ENCODE measurements at regions not wholly inside any gene's neighbourhood (a gene's known extent, or its start where the extent isn't known, plus 50 kb on each side); places are given as distances from the start of the nearest gene placed in this dataset.

DNA sequence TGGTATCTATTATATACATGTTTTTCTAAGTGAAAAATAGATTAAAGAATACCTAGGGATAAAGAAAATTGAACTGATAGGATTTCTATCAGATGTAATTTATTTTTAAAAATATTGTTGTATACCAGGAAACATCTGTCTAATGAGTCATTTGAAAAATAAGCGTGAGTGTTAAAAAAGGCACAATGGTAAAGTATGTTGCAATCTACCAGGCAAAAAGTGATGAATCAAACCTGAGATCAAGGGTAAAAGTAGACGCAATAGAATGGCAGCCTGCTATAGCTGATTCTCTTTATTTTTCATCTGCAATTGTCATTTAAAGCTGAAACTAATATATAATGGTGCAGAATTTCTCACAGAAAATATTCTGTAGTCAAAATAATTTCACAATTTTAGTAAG, 1119.6 kb downstream of the PCDH18 start:
- Histone ChIP-seq H3K18ac (ENCODE audit: low read depth in 1 of 2, low read length in 2 of 2) (no peak overlapping the region), H3K36me3 (ENCODE audit: control insufficient read depth in 1 of 2, insufficient read depth in 2 of 2, low read depth in 1 of 2, low read length in 2 of 2) (no peaks in the 10 kb centered on the region), H3K27ac (ENCODE audit: low read length, poor library complexity, severe bottlenecking) (no peak overlapping the region), H3K9me3 (ENCODE audit: control insufficient read depth, low read length) (no peaks in the 10 kb centered on the region), H2BK5ac (ENCODE audit: low read depth, low read length, poor library complexity, severe bottlenecking) (no peak overlapping the region), H2BK15ac (ENCODE audit: low read depth, poor library complexity, severe bottlenecking) (no peak overlapping the region), H3K27me3 (ENCODE audit: control insufficient read depth in 1 of 2, insufficient read depth in 1 of 2, low read length in 2 of 2) (no peaks in the 10 kb centered on the region), H2BK120ac (ENCODE audit: low read depth, low read length) (no peak overlapping the region), H3K4me1 (ENCODE audit: control insufficient read depth, insufficient read depth, low read depth, low read length) (no peaks in the 10 kb centered on the region), H2BK12ac (ENCODE audit: low read length in 2 of 2) (no peak overlapping the region), H2AK5ac (ENCODE audit: low read length, severe bottlenecking) (no peak overlapping the region), H3K4ac (ENCODE audit: low read depth in 1 of 2, low read length in 2 of 2) (no peak overlapping the region), H3K23ac (ENCODE audit: low read length in 2 of 2) (no peak overlapping the region), H4K8ac (ENCODE audit: low read length) (no peak overlapping the region), H3K9ac (ENCODE audit: low read length) (no peak overlapping the region), H3K4me2 (ENCODE audit: low read length, poor library complexity, severe bottlenecking) (no peak overlapping the region), H4K91ac (ENCODE audit: low read length) (no peak overlapping the region), H2AFZ (ENCODE audit: low read depth, low read length) (no peak overlapping the region), H3K4me3 (ENCODE audit: insufficient read depth in 1 of 2, low read depth in 1 of 2, low read length in 2 of 2) (no peak overlapping the region), H3K14ac (ENCODE audit: low read length in 2 of 2) (no peak overlapping the region), H3K79me1 (replicated peaks; ENCODE audit: low read length, poor library complexity, severe bottlenecking) (no peaks in the 10 kb centered on the region)
- peak; percentile 16 for DNase-seq
- WGBS = 31% methylated on average over 1 of the region's 2 CpGs

DNA sequence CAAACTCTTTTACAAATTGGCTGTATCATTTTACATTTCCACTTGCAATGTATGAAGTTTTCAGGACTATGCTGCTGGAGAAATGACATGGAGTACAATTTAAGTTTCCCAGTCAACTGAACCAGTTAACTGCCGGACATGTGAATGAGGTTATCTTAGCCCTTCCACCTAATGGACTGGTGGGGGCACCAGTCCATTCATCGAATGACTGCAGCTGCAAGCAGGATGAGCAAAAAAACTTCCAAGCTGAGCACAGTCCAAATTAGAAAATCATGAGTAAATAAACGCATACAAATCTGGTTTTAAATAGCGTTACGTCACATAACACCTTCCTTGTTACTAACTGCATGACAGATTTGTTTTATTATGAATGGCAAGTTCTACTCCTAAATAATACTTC, 1131.5 kb downstream of the PCDH18 start:
- no peaks in the 10 kb centered on the region for H3K27me3 ChIP-seq (ENCODE audit: control insufficient read depth in 1 of 2, insufficient read depth in 1 of 2, low read length in 2 of 2)
- H3K27ac ChIP-seq (ENCODE audit: low read length, poor library complexity, severe bottlenecking) = no peak overlapping the region
- no peak overlapping the region for H4K91ac ChIP-seq (ENCODE audit: low read length)
- H3K18ac ChIP-seq (ENCODE audit: low read depth in 1 of 2, low read length in 2 of 2) = no peak overlapping the region
- H3K14ac ChIP-seq (ENCODE audit: low read length in 2 of 2) = no peak overlapping the region
- H3K9me3 ChIP-seq (ENCODE audit: control insufficient read depth, low read length) = no peaks in the 10 kb centered on the region
- no peak overlapping the region for H2BK12ac ChIP-seq (ENCODE audit: low read length in 2 of 2)
- no peak overlapping the region for H3K9ac ChIP-seq (ENCODE audit: low read length)
- H3K4me2 ChIP-seq (ENCODE audit: low read length, poor library complexity, severe bottlenecking) = no peak overlapping the region
- no peaks in the 10 kb centered on the region for H3K36me3 ChIP-seq (ENCODE audit: control insufficient read depth in 1 of 2, insufficient read depth in 2 of 2, low read depth in 1 of 2, low read length in 2 of 2)
- no peak overlapping the region for H4K8ac ChIP-seq (ENCODE audit: low read length)
- no peaks in the 10 kb centered on the region for H3K4me1 ChIP-seq (ENCODE audit: control insufficient read depth, insufficient read depth, low read depth, low read length)
- H2BK5ac ChIP-seq (ENCODE audit: low read depth, low read length, poor library complexity, severe bottlenecking) = no peak overlapping the region
- H3K4ac ChIP-seq (ENCODE audit: low read depth in 1 of 2, low read length in 2 of 2) = no peak overlapping the region
- H2BK120ac ChIP-seq (ENCODE audit: low read depth, low read length) = no peak overlapping the region
- H3K23ac ChIP-seq (ENCODE audit: low read length in 2 of 2) = no peak overlapping the region
- WGBS = 87% methylated on average over 2 of the region's 5 CpGs
- H3K79me1 ChIP-seq (replicated peaks; ENCODE audit: low read length, poor library complexity, severe bottlenecking) = no peaks in the 10 kb centered on the region
- no peak overlapping the region for H2BK15ac ChIP-seq (ENCODE audit: low read depth, poor library complexity, severe bottlenecking)
- H2AK5ac ChIP-seq (ENCODE audit: low read length, severe bottlenecking) = no peak overlapping the region
- no peak for DNase-seq
- H2AFZ ChIP-seq (ENCODE audit: low read depth, low read length) = no peak overlapping the region
- H3K4me3 ChIP-seq (ENCODE audit: insufficient read depth in 1 of 2, low read depth in 1 of 2, low read length in 2 of 2) = no peak overlapping the region

DNA sequence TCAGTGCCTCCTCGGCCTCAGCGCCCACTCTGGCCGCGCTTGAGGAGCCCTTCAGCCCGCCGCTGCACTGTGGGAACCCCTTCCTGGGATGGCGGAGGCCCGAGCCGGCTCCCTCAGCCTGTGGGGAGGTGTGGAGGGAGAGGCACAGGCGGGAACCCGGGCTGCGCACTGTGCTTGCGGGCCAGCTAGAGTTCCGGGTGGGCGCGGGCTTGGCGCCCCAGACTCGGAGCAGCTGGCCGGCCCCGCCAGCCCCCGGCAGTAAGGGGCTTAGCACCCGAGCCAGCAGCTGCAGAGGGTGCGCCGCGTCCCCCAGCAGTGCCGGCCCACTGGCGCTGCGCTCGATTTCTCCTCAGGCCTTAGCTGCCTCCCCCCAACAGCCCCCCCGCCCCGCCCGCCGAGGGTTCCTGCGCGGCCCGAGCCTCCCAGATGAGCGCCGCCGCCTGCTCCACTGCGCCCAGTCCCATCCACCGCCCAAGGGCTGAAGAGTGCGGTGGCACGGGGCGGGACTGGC, 1137.0 kb downstream of the PCDH18 start:
- H3K4me1 ChIP-seq (ENCODE audit: control insufficient read depth, insufficient read depth, low read depth, low read length) = no peaks in the 10 kb centered on the region
- H3K9me3 ChIP-seq (ENCODE audit: control insufficient read depth, low read length) = no peaks in the 10 kb centered on the region
- H2BK5ac ChIP-seq (ENCODE audit: low read depth, low read length, poor library complexity, severe bottlenecking) = no peak overlapping the region
- H2AK5ac ChIP-seq (ENCODE audit: low read length, severe bottlenecking) = no peak overlapping the region
- no peak overlapping the region for H3K4me3 ChIP-seq (ENCODE audit: insufficient read depth in 1 of 2, low read depth in 1 of 2, low read length in 2 of 2)
- H2AFZ ChIP-seq (ENCODE audit: low read depth, low read length) = no peak overlapping the region
- no peak overlapping the region for H3K9ac ChIP-seq (ENCODE audit: low read length)
- peak overlapping the region in 1 of 2 experiments; percentile 57 for H3K14ac ChIP-seq (ENCODE audit: low read length in 2 of 2)
- no peak overlapping the region for H3K23ac ChIP-seq (ENCODE audit: low read length in 2 of 2)
- no peak overlapping the region for H4K91ac ChIP-seq (ENCODE audit: low read length)
- H3K79me1 ChIP-seq (replicated peaks; ENCODE audit: low read length, poor library complexity, severe bottlenecking) = no peaks in the 10 kb centered on the region
- H4K8ac ChIP-seq (ENCODE audit: low read length) = no peak overlapping the region
- H3K18ac ChIP-seq (ENCODE audit: low read depth in 1 of 2, low read length in 2 of 2) = no peak overlapping the region
- no peak overlapping the region for H3K4me2 ChIP-seq (ENCODE audit: low read length, poor library complexity, severe bottlenecking)
- no peak for DNase-seq
- H3K36me3 ChIP-seq (ENCODE audit: control insufficient read depth in 1 of 2, insufficient read depth in 2 of 2, low read depth in 1 of 2, low read length in 2 of 2) = peaks cover 0 to 3% of the 10 kb centered on the region in 2 experiments
- 98% methylated on average over 24 of the region's 44 CpGs for WGBS
- no peak overlapping the region for H2BK120ac ChIP-seq (ENCODE audit: low read depth, low read length)
- no peak overlapping the region for H2BK15ac ChIP-seq (ENCODE audit: low read depth, poor library complexity, severe bottlenecking)
- H2BK12ac ChIP-seq (ENCODE audit: low read length in 2 of 2) = no peak overlapping the region
- H3K27ac ChIP-seq (ENCODE audit: low read length, poor library complexity, severe bottlenecking) = no peak overlapping the region
- H3K27me3 ChIP-seq (ENCODE audit: control insufficient read depth in 1 of 2, insufficient read depth in 1 of 2, low read length in 2 of 2) = no peaks in the 10 kb centered on the region
- H3K4ac ChIP-seq (ENCODE audit: low read depth in 1 of 2, low read length in 2 of 2) = no peak overlapping the region

DNA sequence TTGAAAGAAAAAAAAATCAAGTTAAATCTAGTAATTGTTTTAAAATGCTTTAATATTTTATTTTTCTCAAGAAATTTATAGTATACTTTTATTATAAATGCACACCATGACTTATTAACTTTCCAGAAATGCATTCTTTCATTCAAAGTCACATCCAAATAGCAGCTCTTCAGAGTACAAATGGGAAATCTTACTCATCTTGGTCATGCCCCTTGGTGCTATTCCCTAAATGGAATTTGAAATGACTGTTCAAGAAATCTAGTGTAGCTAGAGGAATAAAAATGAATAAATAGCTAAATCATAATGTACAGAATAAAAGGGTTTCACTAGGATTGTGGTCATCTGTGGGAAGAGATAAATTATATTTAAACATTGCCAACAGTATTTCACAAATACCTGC, 1139.7 kb downstream of the PCDH18 start:
- no peak overlapping the region for H3K4ac ChIP-seq (ENCODE audit: low read depth in 1 of 2, low read length in 2 of 2)
- H3K4me3 ChIP-seq (ENCODE audit: insufficient read depth in 1 of 2, low read depth in 1 of 2, low read length in 2 of 2) = no peak overlapping the region
- H4K91ac ChIP-seq (ENCODE audit: low read length) = no peak overlapping the region
- H3K18ac ChIP-seq (ENCODE audit: low read depth in 1 of 2, low read length in 2 of 2) = no peak overlapping the region
- H2BK15ac ChIP-seq (ENCODE audit: low read depth, poor library complexity, severe bottlenecking) = no peak overlapping the region
- H4K8ac ChIP-seq (ENCODE audit: low read length) = no peak overlapping the region
- H3K27ac ChIP-seq (ENCODE audit: low read length, poor library complexity, severe bottlenecking) = no peak overlapping the region
- H3K23ac ChIP-seq (ENCODE audit: low read length in 2 of 2) = no peak overlapping the region
- H3K36me3 ChIP-seq (ENCODE audit: control insufficient read depth in 1 of 2, insufficient read depth in 2 of 2, low read depth in 1 of 2, low read length in 2 of 2) = peaks cover 0 to 3% of the 10 kb centered on the region in 2 experiments
- no peaks in the 10 kb centered on the region for H3K79me1 ChIP-seq (replicated peaks; ENCODE audit: low read length, poor library complexity, severe bottlenecking)
- no peak overlapping the region for H2BK12ac ChIP-seq (ENCODE audit: low read length in 2 of 2)
- no peak overlapping the region for H3K9ac ChIP-seq (ENCODE audit: low read length)
- H2BK120ac ChIP-seq (ENCODE audit: low read depth, low read length) = no peak overlapping the region
- no peaks in the 10 kb centered on the region for H3K4me1 ChIP-seq (ENCODE audit: control insufficient read depth, insufficient read depth, low read depth, low read length)
- H2AFZ ChIP-seq (ENCODE audit: low read depth, low read length) = no peak overlapping the region
- no peaks in the 10 kb centered on the region for H3K27me3 ChIP-seq (ENCODE audit: control insufficient read depth in 1 of 2, insufficient read depth in 1 of 2, low read length in 2 of 2)
- no peak overlapping the region for H3K14ac ChIP-seq (ENCODE audit: low read length in 2 of 2)
- H2AK5ac ChIP-seq (ENCODE audit: low read length, severe bottlenecking) = no peak overlapping the region
- H2BK5ac ChIP-seq (ENCODE audit: low read depth, low read length, poor library complexity, severe bottlenecking) = no peak overlapping the region
- peak; percentile 16 for DNase-seq
- no peaks in the 10 kb centered on the region for H3K9me3 ChIP-seq (ENCODE audit: control insufficient read depth, low read length)
- no peak overlapping the region for H3K4me2 ChIP-seq (ENCODE audit: low read length, poor library complexity, severe bottlenecking)
